Fibroblast of lung (primary cell): ENCODE measurements at regions not wholly inside any gene's neighbourhood (a gene's known extent, or its start where the extent isn't known, plus 50 kb on each side); places are given as distances from the start of the nearest gene placed in this dataset.
A peak's percentile ranks its signal among the peaks of the same experiment; 100 is the strongest.

ENCODE experiments used
- DNase-seq, 2 donors: peaks; one replicate each; pipeline versions ENCODE4 v3.0.0 to v3.0.0-alpha.2; 2010; ENCODE audit warnings: low read depth in 2 of 2
- H2AFZ ChIP-seq: 2 replicates; pipeline ENCODE4 v1.5.1; 2012; ENCODE audit warnings: low read length, control low read depth, inconsistent platforms
- H3K27ac ChIP-seq: 2 replicates; pipeline ENCODE4 v1.5.1; 2011; ENCODE audit warnings: low read length, control low read depth; ENCODE audit not compliant: insufficient read depth
- H3K27me3 ChIP-seq: 2 replicates; pipeline ENCODE4 v1.5.1; 2011; ENCODE audit warnings: mild to moderate bottlenecking, low read length; ENCODE audit not compliant: control insufficient read depth, insufficient read depth
- H3K36me3 ChIP-seq: 2 replicates; pipeline ENCODE4 v1.5.1; 2011; ENCODE audit warnings: low read length; ENCODE audit not compliant: control insufficient read depth, insufficient read depth
- H3K4me1 ChIP-seq: 2 replicates; pipeline ENCODE4 v1.5.1; 2011; ENCODE audit warnings: low read length; ENCODE audit not compliant: control insufficient read depth, insufficient read depth; ENCODE audit errors: extremely low read depth
- H3K4me2 ChIP-seq: 2 replicates; pipeline ENCODE4 v1.5.1; 2011; ENCODE audit warnings: low read length, control low read depth; ENCODE audit not compliant: insufficient read depth; ENCODE audit errors: extremely low read depth
- H3K4me3 ChIP-seq, 4 experiments: fragments of 200-600 bp in 1 of 4; sonication (generic) in 1 of 4; replicated peaks in 1 of 4; 2 replicates each; pipeline ENCODE4 v1.5.1; 2011 to 2016; ENCODE audit warnings: low read length in 4 of 4, low read depth in 3 of 4, mild to moderate bottlenecking in 3 of 4, control low read depth in 2 of 4, inconsistent platforms in 1 of 4, mixed read lengths in 1 of 4; ENCODE audit not compliant: insufficient read depth in 1 of 4; ENCODE audit errors: control extremely low read depth in 1 of 4
- H3K79me2 ChIP-seq: 2 replicates; pipeline ENCODE4 v1.5.1; 2012; ENCODE audit warnings: mild to moderate bottlenecking, low read length, inconsistent platforms; ENCODE audit not compliant: control insufficient read depth, insufficient read depth
- H3K9ac ChIP-seq: 2 replicates; pipeline ENCODE4 v1.5.1; 2011; ENCODE audit warnings: mild to moderate bottlenecking, low read length, control low read depth; ENCODE audit not compliant: insufficient read depth
- H3K9me3 ChIP-seq: 2 replicates; pipeline ENCODE4 v1.5.1; 2012; ENCODE audit warnings: low read depth, low read length; ENCODE audit not compliant: control insufficient read depth, insufficient read depth
- H4K20me1 ChIP-seq: 2 replicates; pipeline ENCODE4 v1.5.1; 2011; ENCODE audit warnings: low read length; ENCODE audit not compliant: control insufficient read depth, insufficient read depth; ENCODE audit errors: extremely low read depth
- EZH2 ChIP-seq: IDR thresholded peaks from 2 replicates; pipeline ENCODE4 v1.5.1; 2012; ENCODE audit warnings: low read length, control low read depth, mild to moderate bottlenecking; ENCODE audit errors: missing control alignments
- TF ChIP-seq, protein P1 (sequence below), 2 donors: IDR thresholded peaks in 1 of 2; conservative IDR thresholded peaks in 1 of 2; 1 replicate in 1 of 2; 2 replicates in 1 of 2; pipeline ENCODE4 v1.5.1; 2011 to 2012; ENCODE audit warnings: low read length in 2 of 2, control low read depth in 1 of 2, inconsistent platforms in 1 of 2, low read depth in 1 of 2, mild to moderate bottlenecking in 1 of 2

DNA sequence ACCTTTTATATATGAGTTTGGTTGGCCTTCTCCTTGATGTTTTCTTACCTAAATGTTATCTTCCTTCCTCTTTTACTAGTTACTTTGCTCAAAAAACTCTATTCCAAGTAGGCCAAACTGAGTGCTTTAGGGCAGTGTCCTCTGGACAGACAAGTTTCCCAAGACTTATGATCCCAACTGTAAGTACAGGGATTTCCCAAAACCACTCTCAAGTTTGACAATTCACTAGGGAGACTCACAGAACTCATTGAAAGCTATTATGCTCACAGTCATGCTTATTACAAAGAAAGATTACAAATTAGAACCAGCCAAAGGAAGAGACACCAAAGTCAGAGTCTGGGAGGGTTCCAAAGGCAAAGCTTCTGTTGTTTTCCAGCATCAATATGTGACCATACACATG, 534.2 kb upstream of the ALCAM start:
- H3K9me3 ChIP-seq = no peaks in the 10 kb centered on the region
- H3K4me2 ChIP-seq = no peak overlapping the region
- no peak for TF ChIP-seq EZH2
- TF ChIP-seq, protein P1, sequence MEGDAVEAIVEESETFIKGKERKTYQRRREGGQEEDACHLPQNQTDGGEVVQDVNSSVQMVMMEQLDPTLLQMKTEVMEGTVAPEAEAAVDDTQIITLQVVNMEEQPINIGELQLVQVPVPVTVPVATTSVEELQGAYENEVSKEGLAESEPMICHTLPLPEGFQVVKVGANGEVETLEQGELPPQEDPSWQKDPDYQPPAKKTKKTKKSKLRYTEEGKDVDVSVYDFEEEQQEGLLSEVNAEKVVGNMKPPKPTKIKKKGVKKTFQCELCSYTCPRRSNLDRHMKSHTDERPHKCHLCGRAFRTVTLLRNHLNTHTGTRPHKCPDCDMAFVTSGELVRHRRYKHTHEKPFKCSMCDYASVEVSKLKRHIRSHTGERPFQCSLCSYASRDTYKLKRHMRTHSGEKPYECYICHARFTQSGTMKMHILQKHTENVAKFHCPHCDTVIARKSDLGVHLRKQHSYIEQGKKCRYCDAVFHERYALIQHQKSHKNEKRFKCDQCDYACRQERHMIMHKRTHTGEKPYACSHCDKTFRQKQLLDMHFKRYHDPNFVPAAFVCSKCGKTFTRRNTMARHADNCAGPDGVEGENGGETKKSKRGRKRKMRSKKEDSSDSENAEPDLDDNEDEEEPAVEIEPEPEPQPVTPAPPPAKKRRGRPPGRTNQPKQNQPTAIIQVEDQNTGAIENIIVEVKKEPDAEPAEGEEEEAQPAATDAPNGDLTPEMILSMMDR (conservative IDR thresholded peaks at IDR 0.05 in 1 of 2, IDR thresholded peaks at IDR 0.05 in 1 of 2; ENCODE audit: low read depth in 1 of 2, low read length in 2 of 2) = no peak
- no peak overlapping the region for H3K9ac ChIP-seq
- no peak overlapping the region for H2AFZ ChIP-seq
- no peaks in the 10 kb centered on the region for H3K27me3 ChIP-seq
- no peak for DNase-seq
- no peaks in the 10 kb centered on the region for H3K79me2 ChIP-seq
- no peak overlapping the region for H3K27ac ChIP-seq
- no peaks in the 10 kb centered on the region for H4K20me1 ChIP-seq
- H3K4me3 ChIP-seq = no peak overlapping the region
- no peaks in the 10 kb centered on the region for H3K4me1 ChIP-seq
- no peaks in the 10 kb centered on the region for H3K36me3 ChIP-seq

DNA sequence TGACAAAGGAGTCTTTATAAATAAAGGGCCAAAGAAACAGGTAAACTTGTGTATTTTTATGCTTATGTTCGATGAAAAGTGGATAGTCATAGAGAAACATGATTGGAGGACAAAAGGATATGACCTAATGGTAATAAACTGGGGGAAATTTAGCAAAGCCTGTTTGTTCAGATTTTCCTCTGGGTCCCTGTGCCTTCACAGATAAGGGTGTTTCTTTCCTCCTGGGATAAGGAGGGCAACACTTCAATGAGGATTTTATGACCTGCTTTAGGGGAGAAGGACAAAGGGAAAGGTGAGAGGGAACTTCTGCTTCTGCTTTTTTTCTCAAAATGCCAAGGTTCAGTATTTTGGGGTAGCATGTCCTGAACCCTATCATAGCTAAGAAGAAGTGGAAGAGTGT, 531.3 kb upstream of the ALCAM start:
- Histone ChIP-seq H3K4me1 (no peaks in the 10 kb centered on the region), H3K36me3 (no peaks in the 10 kb centered on the region), H3K9me3 (no peaks in the 10 kb centered on the region), H3K27me3 (no peaks in the 10 kb centered on the region), H3K9ac (no peak overlapping the region), H3K4me3 (no peak overlapping the region), H2AFZ (no peak overlapping the region), H3K79me2 (no peaks in the 10 kb centered on the region), H4K20me1 (no peaks in the 10 kb centered on the region), H3K4me2 (no peak overlapping the region), H3K27ac (no peak overlapping the region)
- DNase-seq = no peak
- TF ChIP-seq, protein P1 (conservative IDR thresholded peaks at IDR 0.05 in 1 of 2, IDR thresholded peaks at IDR 0.05 in 1 of 2; ENCODE audit: low read depth in 1 of 2, low read length in 2 of 2) = no peak
- TF ChIP-seq EZH2 = no peak

DNA sequence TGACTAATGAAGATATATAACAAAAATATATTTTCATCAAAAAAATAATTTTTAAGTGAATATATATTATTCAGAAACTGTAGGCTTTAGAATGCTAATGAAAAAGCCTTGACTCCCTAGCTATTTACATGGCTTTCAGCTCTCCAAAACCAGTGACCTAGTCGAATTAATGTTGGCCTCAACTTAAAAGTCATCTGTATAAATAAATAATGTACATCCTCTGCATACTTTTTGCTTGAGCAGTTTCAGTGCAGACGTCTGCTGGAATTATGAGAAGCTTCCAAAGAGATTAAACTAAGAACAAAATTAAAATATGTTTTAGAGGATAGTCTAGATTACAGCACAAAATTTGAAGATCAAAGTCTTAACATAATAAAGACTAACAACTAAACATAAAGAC, 520.4 kb upstream of the ALCAM start:
- DNase-seq = peak; percentile 69 to 71
- TF ChIP-seq, protein P1 (conservative IDR thresholded peaks at IDR 0.05 in 1 of 2, IDR thresholded peaks at IDR 0.05 in 1 of 2; ENCODE audit: low read depth in 1 of 2, low read length in 2 of 2) = no peak
- no peak for TF ChIP-seq EZH2
- no peak overlapping the region for H3K4me3 ChIP-seq
- no peak overlapping the region for H3K9ac ChIP-seq
- H3K27me3 ChIP-seq = no peaks in the 10 kb centered on the region
- H3K79me2 ChIP-seq = no peaks in the 10 kb centered on the region
- no peak overlapping the region for H3K4me2 ChIP-seq
- H3K9me3 ChIP-seq = no peaks in the 10 kb centered on the region
- H4K20me1 ChIP-seq = no peaks in the 10 kb centered on the region
- H3K27ac ChIP-seq = no peak overlapping the region
- no peaks in the 10 kb centered on the region for H3K36me3 ChIP-seq
- H2AFZ ChIP-seq = no peak overlapping the region
- H3K4me1 ChIP-seq = peaks cover 4% of the 10 kb centered on the region
